IMR-90 (cell line): ENCODE measurements at regions not wholly inside any gene's neighbourhood (a gene's known extent, or its start where the extent isn't known, plus 50 kb on each side); places are given as distances from the start of the nearest gene placed in this dataset.

Experiments
- ATAC-seq: fragments of 200-7000 bp; cut with Tn5 transposase; 2 replicates; pipeline ENCODE4 v1.9.1; 2020; ENCODE audit warnings: low read depth, mild to moderate bottlenecking, moderate library complexity
- BruUV-seq: library from RNA; stranded (reverse); fragments of 400-500 nt; replicated peaks from 2 replicates; lab custom pipeline; 2021; lab: Mats Ljungman, UMichigan
- CTCF ChIA-PET: fragments of 300-600 bp; formaldehyde crosslinking; extraction: SDS; loops from one replicate; lab custom pipeline; 2021; ENCODE audit warnings: antibody characterized with exemption; lab: Yijun Ruan, JAX
- POLR2A ChIA-PET: fragments of 300-600 bp; sonication (Branson Sonifier 250); formaldehyde crosslinking; loops from one replicate; lab custom pipeline; 2022; ENCODE audit warnings: antibody characterized with exemption; ENCODE audit not compliant: unreplicated experiment; lab: Charles Lee
- DNase-seq: peaks from one replicate; pipeline ENCODE4 v3.0.0; 2013
- H2AFZ ChIP-seq: replicated peaks from 2 replicates; pipeline ENCODE3; 2013; ENCODE audit warnings: low read length, mild to moderate bottlenecking; ENCODE audit not compliant: poor library complexity
- H2AK5ac ChIP-seq: 2 replicates; pipeline ENCODE4 v1.6.1; 2013; ENCODE audit warnings: low read depth, low read length, inconsistent platforms
- H2AK9ac ChIP-seq: replicated peaks from 2 replicates; pipeline ENCODE3; 2013; ENCODE audit warnings: mild to moderate bottlenecking, low read depth, low read length, moderate library complexity; ENCODE audit not compliant: poor library complexity
- H2BK120ac ChIP-seq: 2 replicates; pipeline ENCODE4 v1.6.1; 2013; ENCODE audit warnings: low read depth, low read length, inconsistent platforms
- H2BK15ac ChIP-seq: 3 replicates; pipeline ENCODE4 v1.6.1; 2013; ENCODE audit warnings: low read depth, low read length, inconsistent platforms
- H2BK20ac ChIP-seq: 2 replicates; pipeline ENCODE4 v1.6.1; 2013; ENCODE audit warnings: low read depth, mild to moderate bottlenecking, inconsistent platforms, low read length, moderate library complexity
- H2BK5ac ChIP-seq: 2 replicates; pipeline ENCODE4 v1.6.1; 2013; ENCODE audit warnings: mild to moderate bottlenecking, low read depth, low read length, inconsistent platforms; ENCODE audit not compliant: poor library complexity, severe bottlenecking
- H3K14ac ChIP-seq: replicated peaks from 2 replicates; pipeline ENCODE4 v1.6.1; 2013; ENCODE audit warnings: low read depth, low read length, inconsistent platforms
- H3K18ac ChIP-seq: 2 replicates; pipeline ENCODE4 v1.6.1; 2013; ENCODE audit warnings: low read depth, low read length, control low read depth
- H3K23ac ChIP-seq: 2 replicates; pipeline ENCODE4 v1.6.1; 2013; ENCODE audit warnings: low read depth, low read length, inconsistent platforms
- H3K27ac ChIP-seq: 2 replicates; pipeline ENCODE4 v1.5.1; 2013; ENCODE audit warnings: mild to moderate bottlenecking, control low read depth, low read length; ENCODE audit not compliant: insufficient read depth
- H3K27me3 ChIP-seq: 2 replicates; pipeline ENCODE4 v1.6.1; 2013; ENCODE audit warnings: low read length; ENCODE audit not compliant: control insufficient read depth, insufficient read depth
- H3K36me3 ChIP-seq: 2 replicates; pipeline ENCODE4 v1.6.1; 2013; ENCODE audit warnings: low read length, mixed read lengths; ENCODE audit not compliant: control insufficient read depth, insufficient read depth
- H3K4ac ChIP-seq: 2 replicates; pipeline ENCODE4 v1.6.1; 2013; ENCODE audit warnings: low read depth, low read length, inconsistent platforms
- H3K4me1 ChIP-seq: 2 replicates; pipeline ENCODE4 v1.6.1; 2013; ENCODE audit warnings: low read length, mixed read lengths; ENCODE audit not compliant: control insufficient read depth, insufficient read depth
- H3K4me2 ChIP-seq: 2 replicates; pipeline ENCODE4 v1.6.1; 2013; ENCODE audit warnings: low read depth, mild to moderate bottlenecking, control low read depth, low read length, moderate library complexity
- H3K4me3 ChIP-seq: 2 replicates; pipeline ENCODE4 v1.5.1; 2013; ENCODE audit warnings: low read depth, mild to moderate bottlenecking, control low read depth, low read length, moderate library complexity; ENCODE audit not compliant: insufficient read depth
- H3K56ac ChIP-seq: 2 replicates; pipeline ENCODE4 v1.6.1; 2013; ENCODE audit warnings: low read length, inconsistent platforms; ENCODE audit not compliant: insufficient read depth; ENCODE audit errors: extremely low read depth
- H3K79me1 ChIP-seq, 2 experiments: 2 replicates each; pipeline ENCODE4 v1.6.1; 2013; ENCODE audit warnings: low read length in 2 of 2, inconsistent platforms in 1 of 2, low read depth in 1 of 2
- H3K9ac ChIP-seq: 2 replicates; pipeline ENCODE4 v1.6.1; 2013; ENCODE audit warnings: low read depth, low read length, control low read depth
- H3K9me1 ChIP-seq: 2 replicates; pipeline ENCODE4 v1.6.1; 2013; ENCODE audit warnings: low read length, inconsistent platforms; ENCODE audit not compliant: insufficient read depth
- H3K9me3 ChIP-seq: 2 replicates; pipeline ENCODE4 v1.6.1; 2013; ENCODE audit warnings: low read length; ENCODE audit not compliant: control insufficient read depth, insufficient read depth
- H4K20me1 ChIP-seq: 2 replicates; pipeline ENCODE4 v1.6.1; 2013; ENCODE audit warnings: low read length, inconsistent platforms; ENCODE audit not compliant: insufficient read depth
- H4K5ac ChIP-seq: 2 replicates; pipeline ENCODE4 v1.6.1; 2013; ENCODE audit warnings: mild to moderate bottlenecking, low read depth, low read length, control low read depth
- H4K8ac ChIP-seq, 2 experiments: 2 replicates each; pipeline ENCODE4 v1.6.1; 2013; ENCODE audit warnings: low read depth in 2 of 2, low read length in 2 of 2, control low read depth in 1 of 2, inconsistent platforms in 1 of 2
- H4K91ac ChIP-seq: 2 replicates; pipeline ENCODE4 v1.6.1; 2013; ENCODE audit warnings: low read depth, low read length, inconsistent platforms; ENCODE audit not compliant: insufficient read depth
- CTCF ChIP-seq: conservative IDR thresholded peaks from 2 replicates; pipeline ENCODE4 v1.5.1; 2012; ENCODE audit warnings: mild to moderate bottlenecking, low read depth, low read length, improper control_type of control experiment
- FOS ChIP-seq: fragments of 150-350 bp; IDR thresholded peaks from 2 replicates; pipeline ENCODE4 v1.6.1; 2016; ENCODE audit warnings: low read depth, low read length
- POLR2A ChIP-seq: IDR thresholded peaks from 2 replicates; pipeline ENCODE4 v1.6.1; 2012; ENCODE audit warnings: mild to moderate bottlenecking, low read depth, low read length
- RCOR1 ChIP-seq: IDR thresholded peaks from 2 replicates; pipeline ENCODE4 v1.6.1; 2012; ENCODE audit warnings: mild to moderate bottlenecking, low read length, improper control_type of control experiment; ENCODE audit not compliant: insufficient replicate concordance
- WGBS, 2 experiments: methylation state at CpG; one replicate each; pipeline versions ENCODE4 v1.1.5 to v1.1.7; 2013; ENCODE audit warnings: missing lambda C conversion rate in 2 of 2; ENCODE audit not compliant: insufficient read length in 1 of 2; ENCODE audit errors: extremely low coverage in 2 of 2; 5-methylcytosine and 5-hydroxymethylcytosine counted together
- dilution Hi-C: fragments of 300-500 bp; cut with HindIII; formaldehyde crosslinking; loops from one replicate; pipeline ENCODE4 v1.14.3; 2018; ENCODE audit warnings: low sequenced_read_pairs; ENCODE audit not compliant: unreplicated experiment
- in situ Hi-C: fragments of 300-500 bp; cut with MboI; formaldehyde crosslinking; loops from 3 replicates; pipeline ENCODE4 v1.14.3; 2019; ENCODE audit warnings: low sequenced_read_pairs, inconsistent platforms, mixed read lengths
- intact Hi-C: fragments of 100-400 bp; cut with micrococcal nuclease; formaldehyde crosslinking; loops from 2 replicates; pipeline ENCODE4 v1.10.0; 2022

GRCh38 chr16:8469102-8469778 lies 121.1 kb downstream of the TMEM114 start:
- Histone ChIP-seq H4K91ac (no peak overlapping the region), H2AFZ (no peak overlapping the region), H3K27ac (no peak overlapping the region), H3K4me3 (no peak overlapping the region), H3K9me3 (peaks cover 12% of the 10 kb centered on the region), H3K4ac (no peak overlapping the region), H2BK120ac (no peak overlapping the region), H4K20me1 (no peaks in the 10 kb centered on the region), H3K79me1 (no peaks in the 10 kb centered on the region), H2BK5ac (no peak overlapping the region), H4K5ac (no peak overlapping the region), H3K18ac (no peak overlapping the region), H2AK9ac (no peak overlapping the region), H3K9me1 (no peaks in the 10 kb centered on the region), H3K56ac (no peak overlapping the region), H3K27me3 (no peaks in the 10 kb centered on the region), H3K36me3 (no peaks in the 10 kb centered on the region), H4K8ac (no peak overlapping the region), H2BK20ac (no peak overlapping the region), H2AK5ac (no peak overlapping the region), H3K4me1 (no peaks in the 10 kb centered on the region), H3K14ac (no peak overlapping the region), H3K4me2 (no peak overlapping the region), H3K9ac (no peak overlapping the region), H3K23ac (no peak overlapping the region), H2BK15ac (no peak overlapping the region)
- BruUV-seq, result no TSS peak
- ChIA-PET POLR2A (no interaction called here), CTCF (no interaction called here)
- 17% methylated on average over 1 of the region's 7 CpGs; no CpG with 5 or more reads in 1 of the 2 experiments for WGBS, 2 experiments
- in situ Hi-C loops (no loop called here), intact Hi-C loops (no loop called here), dilution Hi-C loops (no loop called here)
- DNase-seq (no peak), ATAC-seq (no peak)
- TF ChIP-seq FOS (no peak), RCOR1 (no peak), CTCF (no peak), POLR2A (no peak)
